ENCODE measurements at regions not wholly inside any gene's neighbourhood (a gene's known extent, or its start where the extent isn't known, plus 50 kb on each side); places are given as distances from the start of the nearest gene placed in this dataset.
A peak's percentile ranks its signal among the peaks of the same experiment; 100 is the strongest.

DNA sequence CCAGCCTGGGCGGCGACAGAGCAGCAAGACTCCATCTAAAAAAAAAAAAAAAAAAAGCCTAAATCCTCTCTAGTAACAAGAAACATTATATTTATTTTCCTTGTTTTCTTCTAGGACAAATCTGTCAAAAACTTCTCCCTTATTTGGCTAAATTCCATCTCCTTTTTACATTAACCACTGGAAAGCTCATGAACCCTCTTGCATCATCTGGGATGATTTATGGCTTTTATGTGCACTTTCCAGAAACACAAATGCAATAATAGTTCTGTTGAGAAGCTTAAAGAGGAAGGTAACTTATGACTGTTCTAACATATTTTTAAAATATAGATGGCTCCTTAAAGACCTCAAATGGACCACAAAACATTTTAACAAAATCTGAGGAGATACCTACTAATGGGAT is 526.1 kb upstream of the SPTLC3 start:
- no peak for FAIRE-seq
- DNase-seq: no peak

GRCh38 chr20:12502443-12502842 is 506.3 kb upstream of the SPTLC3 start:
- intact Hi-C loops (cut with DNase I): no loop called here
- no peaks in the 10 kb centered on the region for H3K27me3 ChIP-seq
- no peak for DNase-seq
- no peak for ATAC-seq
- H3K4me1 ChIP-seq: no peaks in the 10 kb centered on the region
- WGBS, 2 donors: 52 to 55% methylated on average over 2 of the region's 2 CpGs
- no peaks in the 10 kb centered on the region for H3K36me3 ChIP-seq
- H3K9me3 ChIP-seq: no peaks in the 10 kb centered on the region
- TF ChIP-seq, protein P1, sequence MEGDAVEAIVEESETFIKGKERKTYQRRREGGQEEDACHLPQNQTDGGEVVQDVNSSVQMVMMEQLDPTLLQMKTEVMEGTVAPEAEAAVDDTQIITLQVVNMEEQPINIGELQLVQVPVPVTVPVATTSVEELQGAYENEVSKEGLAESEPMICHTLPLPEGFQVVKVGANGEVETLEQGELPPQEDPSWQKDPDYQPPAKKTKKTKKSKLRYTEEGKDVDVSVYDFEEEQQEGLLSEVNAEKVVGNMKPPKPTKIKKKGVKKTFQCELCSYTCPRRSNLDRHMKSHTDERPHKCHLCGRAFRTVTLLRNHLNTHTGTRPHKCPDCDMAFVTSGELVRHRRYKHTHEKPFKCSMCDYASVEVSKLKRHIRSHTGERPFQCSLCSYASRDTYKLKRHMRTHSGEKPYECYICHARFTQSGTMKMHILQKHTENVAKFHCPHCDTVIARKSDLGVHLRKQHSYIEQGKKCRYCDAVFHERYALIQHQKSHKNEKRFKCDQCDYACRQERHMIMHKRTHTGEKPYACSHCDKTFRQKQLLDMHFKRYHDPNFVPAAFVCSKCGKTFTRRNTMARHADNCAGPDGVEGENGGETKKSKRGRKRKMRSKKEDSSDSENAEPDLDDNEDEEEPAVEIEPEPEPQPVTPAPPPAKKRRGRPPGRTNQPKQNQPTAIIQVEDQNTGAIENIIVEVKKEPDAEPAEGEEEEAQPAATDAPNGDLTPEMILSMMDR (IDR thresholded peaks at IDR 0.05): no peak
- no peak for FAIRE-seq
- no peak overlapping the region for H3K27ac ChIP-seq
- H3K4me3 ChIP-seq: no peak overlapping the region

More for the DNA sequence above, 526.1 kb upstream of the SPTLC3 start:
- Histone ChIP-seq H3K27ac (no peak overlapping the region), H3K9me3 (no peaks in the 10 kb centered on the region), H3K4me1 (peaks cover 0 to 3% (median 0%) of the 10 kb centered on the region in 3 donors), H3K4me3 (no peak overlapping the region), H3K36me3 (no peaks in the 10 kb centered on the region), H3K27me3 (no peaks in the 10 kb centered on the region)
- TF ChIP-seq, protein P1 (IDR thresholded peaks at IDR 0.05): no peak
- intact Hi-C loops (cut with DNase I): no loop called here
- 77 to 86% methylated on average over 2 of the region's 2 CpGs for WGBS, 2 donors
- peak in 1 of 4 donors; percentile 35 for ATAC-seq

DNA sequence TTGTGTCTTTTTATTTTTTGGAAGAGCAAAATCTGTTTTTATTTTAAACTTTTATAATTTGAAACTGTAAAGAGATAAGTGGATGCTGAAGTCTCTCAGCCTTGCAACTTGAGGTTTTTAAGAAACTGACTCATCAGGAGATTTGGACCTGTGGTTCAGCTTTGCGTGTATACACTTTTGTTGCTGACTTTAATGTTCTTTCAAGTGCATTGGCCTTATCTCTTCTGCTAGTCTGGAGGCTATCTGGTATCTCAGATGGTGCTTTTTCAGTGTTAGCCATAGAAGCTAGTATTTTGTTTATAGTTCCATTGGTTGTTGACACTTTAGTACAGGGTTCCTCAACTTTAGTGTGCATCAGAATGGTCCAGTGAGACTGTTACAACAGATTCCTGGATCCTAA is 504.0 kb upstream of the SPTLC3 start:
- H3K9me3 ChIP-seq: no peaks in the 10 kb centered on the region
- TF ChIP-seq, protein P1 (IDR thresholded peaks at IDR 0.05): no peak
- FAIRE-seq (no peak), DNase-seq (no peak), ATAC-seq (no peak)
- no peak overlapping the region for H3K27ac ChIP-seq
- no peak overlapping the region for H3K4me3 ChIP-seq
- no peaks in the 10 kb centered on the region for H3K4me1 ChIP-seq
- H3K27me3 ChIP-seq: no peaks in the 10 kb centered on the region
- 82 to 94% methylated on average over 1 of the region's 1 CpG for WGBS, 2 donors
- H3K36me3 ChIP-seq: no peaks in the 10 kb centered on the region
- intact Hi-C loops (cut with DNase I): no loop called here

DNA sequence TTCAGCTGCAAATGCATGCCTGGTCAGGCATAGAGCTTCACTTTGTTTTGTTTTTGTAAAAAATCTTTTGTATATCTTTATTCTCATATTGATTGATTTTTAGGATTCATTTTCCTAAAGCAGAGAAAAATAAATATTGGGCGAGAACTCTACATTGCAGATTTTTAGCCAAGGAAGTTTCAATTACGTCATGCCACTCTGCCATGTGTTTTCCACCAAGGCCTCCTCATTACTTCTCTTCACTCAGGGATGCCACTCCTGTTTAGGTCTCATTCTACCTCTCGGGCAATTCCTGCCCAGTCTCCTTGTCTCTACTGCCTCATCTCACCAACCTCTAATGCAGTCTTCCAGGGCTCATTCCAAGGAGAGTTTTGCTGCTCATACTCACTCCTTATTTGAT is 497.3 kb upstream of the SPTLC3 start:
- ATAC-seq: no peak
- WGBS, 2 donors: 63 to 85% methylated on average over 3 of the region's 3 CpGs
- FAIRE-seq: no peak

DNA sequence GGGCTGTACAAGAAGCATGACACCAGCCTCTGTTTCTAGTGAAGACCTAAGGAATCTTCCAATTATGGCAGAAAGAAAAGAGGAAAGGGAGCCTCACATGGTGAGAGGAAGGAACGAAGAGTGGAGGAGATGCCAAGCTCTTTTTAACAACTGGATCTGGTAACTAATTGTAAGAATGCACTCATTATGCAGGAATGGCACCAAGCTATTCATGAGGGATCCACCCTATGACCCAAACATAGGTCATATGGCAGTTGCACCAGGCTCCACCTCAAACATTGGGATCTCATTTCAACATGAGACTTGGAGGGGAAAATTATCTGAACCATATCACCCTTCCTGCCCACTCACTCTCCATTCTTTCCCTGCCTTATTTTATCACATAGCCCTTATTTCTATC is 496.0 kb upstream of the SPTLC3 start:
- DNase-seq (no peak), FAIRE-seq (no peak), ATAC-seq (no peak)
- no peak overlapping the region for H3K27ac ChIP-seq
- 71 to 81% methylated on average over 1 of the region's 1 CpG for WGBS, 2 donors
- no peaks in the 10 kb centered on the region for H3K27me3 ChIP-seq
- TF ChIP-seq, protein P1 (IDR thresholded peaks at IDR 0.05): no peak
- no peak overlapping the region for H3K4me3 ChIP-seq
- no peaks in the 10 kb centered on the region for H3K9me3 ChIP-seq
- intact Hi-C loops (cut with DNase I): no loop called here
- H3K36me3 ChIP-seq: no peaks in the 10 kb centered on the region
- no peaks in the 10 kb centered on the region for H3K4me1 ChIP-seq

More for the DNA sequence above, 497.3 kb upstream of the SPTLC3 start:
- intact Hi-C loops (cut with DNase I): no loop called here
- H3K27ac ChIP-seq: no peak overlapping the region
- no peaks in the 10 kb centered on the region for H3K4me1 ChIP-seq
- no peak for DNase-seq
- no peaks in the 10 kb centered on the region for H3K27me3 ChIP-seq
- TF ChIP-seq, protein P1 (IDR thresholded peaks at IDR 0.05): no peak
- no peaks in the 10 kb centered on the region for H3K36me3 ChIP-seq
- H3K4me3 ChIP-seq: no peak overlapping the region
- no peaks in the 10 kb centered on the region for H3K9me3 ChIP-seq
